DLD1 (cell line): ENCODE measurements at regions not wholly inside any gene's neighbourhood (a gene's known extent, or its start where the extent isn't known, plus 50 kb on each side); places are given as distances from the start of the nearest gene placed in this dataset.

Experiments
- in situ Hi-C: cut with HindIII; loops from 2 replicates; pipeline ENCODE4 v1.10.0; 2017; ENCODE audit warnings: low sequenced_read_pairs

GRCh38 chr1:14511166-14511680 lies 87.3 kb upstream of the KAZN start:
- in situ Hi-C loops, result no loop called here

GRCh38 chr1:14511796-14512585 lies 86.5 kb upstream of the KAZN start:
- in situ Hi-C loops, result no loop called here

GRCh38 chr1:14513111-14513510 lies 85.4 kb upstream of the KAZN start:
- in situ Hi-C loops, result no loop called here

- in situ Hi-C loops, result no loop called here
Measured at GRCh38 chr1:14514739-14515138, 83.7 kb upstream of the KAZN start.

GRCh38 chr1:14516974-14517840 lies 81.3 kb upstream of the KAZN start:
- in situ Hi-C loops, result no loop called here

GRCh38 chr1:14517841-14518180 lies 80.7 kb upstream of the KAZN start:
- in situ Hi-C loops, result no loop called here

GRCh38 chr1:14519976-14520375 lies 78.5 kb upstream of the KAZN start:
- in situ Hi-C loops, result no loop called here

GRCh38 chr1:14520514-14521163 lies 77.8 kb upstream of the KAZN start:
- in situ Hi-C loops, result no loop called here

GRCh38 chr1:14521622-14522021 lies 76.9 kb upstream of the KAZN start:
- in situ Hi-C loops, result no loop called here

- in situ Hi-C loops, result no loop called here
Measured at GRCh38 chr1:14522077-14522925, 76.2 kb upstream of the KAZN start.

- in situ Hi-C loops, result no loop called here
Measured at GRCh38 chr1:14522926-14523241, 75.6 kb upstream of the KAZN start.

GRCh38 chr1:14524826-14525636 lies 73.5 kb upstream of the KAZN start:
- in situ Hi-C loops, result no loop called here

- in situ Hi-C loops, result no loop called here
Measured at GRCh38 chr1:14529475-14529874, 69.0 kb upstream of the KAZN start.

GRCh38 chr1:14531519-14531918 lies 67.0 kb upstream of the KAZN start:
- in situ Hi-C loops, result no loop called here

GRCh38 chr1:14535619-14536355 lies 62.7 kb upstream of the KAZN start:
- in situ Hi-C loops, result no loop called here

- in situ Hi-C loops, result no loop called here
Measured at GRCh38 chr1:14538335-14538734, 60.1 kb upstream of the KAZN start.

- in situ Hi-C loops, result no loop called here
Measured at GRCh38 chr1:14539309-14539708, 59.2 kb upstream of the KAZN start.

GRCh38 chr1:14539953-14540563 lies 58.4 kb upstream of the KAZN start:
- in situ Hi-C loops, result no loop called here

GRCh38 chr1:14541348-14541747 lies 57.1 kb upstream of the KAZN start:
- in situ Hi-C loops, result no loop called here
